HG02798 (cell line): ENCODE measurements at regions not wholly inside any gene's neighbourhood (a gene's known extent, or its start where the extent isn't known, plus 50 kb on each side); places are given as distances from the start of the nearest gene placed in this dataset.
"Not testable (repeated sequence)": the region's sequence is repeated elsewhere in the genome, so short reads cannot be mapped to it uniquely, and the experiment has no call there.

ENCODE experiments used
- ATAC-seq: cut with Tn5 transposase; IDR thresholded peaks from one replicate; pipeline ENCODE4 v1.9.1; 2021; ENCODE audit warnings: mild to moderate bottlenecking; ENCODE audit not compliant: unreplicated experiment, poor library complexity

DNA sequence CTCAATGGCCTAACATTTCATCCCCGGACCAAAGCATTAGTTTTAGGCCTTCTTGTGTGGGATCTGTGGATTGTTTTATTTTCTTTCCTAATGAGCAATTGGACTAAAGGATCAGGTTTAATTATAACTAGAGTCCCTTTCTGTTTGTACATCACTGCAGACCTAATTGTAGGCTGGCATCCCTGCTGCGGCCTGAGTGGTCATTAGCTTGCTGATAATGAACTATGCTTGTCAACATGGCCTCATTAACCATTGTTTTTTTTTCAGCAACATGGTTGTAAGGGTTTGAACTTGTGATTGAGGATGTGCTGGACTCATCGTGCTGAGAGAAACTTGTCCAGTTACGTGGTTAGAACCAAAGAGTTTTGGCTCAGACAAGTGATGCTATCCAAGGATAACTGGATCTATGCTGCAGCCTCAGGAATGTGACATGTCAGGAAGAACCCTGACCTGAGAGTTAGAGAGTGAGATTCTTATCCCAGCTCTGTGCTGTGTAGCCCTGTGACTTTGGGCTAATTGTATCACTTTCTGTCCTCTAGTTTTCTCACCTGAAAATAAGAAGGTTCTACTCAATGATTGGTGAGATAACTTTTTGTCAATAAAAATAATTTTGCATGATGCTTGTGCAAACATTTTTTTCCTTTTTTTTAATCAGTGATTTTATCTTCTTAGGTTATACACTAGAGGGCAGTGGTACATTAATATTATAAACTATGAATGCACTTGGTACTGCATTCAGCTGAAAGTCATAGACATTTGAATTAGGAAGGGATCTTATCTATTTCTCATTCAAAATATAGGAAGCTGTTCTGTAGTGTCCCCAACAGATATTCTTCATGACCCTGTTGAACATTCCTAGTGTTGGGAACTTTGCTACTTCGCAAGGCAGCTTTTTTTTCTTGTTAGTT, 140.9 kb downstream of the RNF144B start:
- ATAC-seq = no peak

- no peak for ATAC-seq
Measured at GRCh38 chr6:18530201-18530600, 143.1 kb downstream of the RNF144B start.

- no peak for ATAC-seq
Measured at GRCh38 chr6:18532139-18532538, 145.0 kb downstream of the RNF144B start.

GRCh38 chr6:18533793-18534192, 146.6 kb downstream of the RNF144B start:
- no peak for ATAC-seq

DNA sequence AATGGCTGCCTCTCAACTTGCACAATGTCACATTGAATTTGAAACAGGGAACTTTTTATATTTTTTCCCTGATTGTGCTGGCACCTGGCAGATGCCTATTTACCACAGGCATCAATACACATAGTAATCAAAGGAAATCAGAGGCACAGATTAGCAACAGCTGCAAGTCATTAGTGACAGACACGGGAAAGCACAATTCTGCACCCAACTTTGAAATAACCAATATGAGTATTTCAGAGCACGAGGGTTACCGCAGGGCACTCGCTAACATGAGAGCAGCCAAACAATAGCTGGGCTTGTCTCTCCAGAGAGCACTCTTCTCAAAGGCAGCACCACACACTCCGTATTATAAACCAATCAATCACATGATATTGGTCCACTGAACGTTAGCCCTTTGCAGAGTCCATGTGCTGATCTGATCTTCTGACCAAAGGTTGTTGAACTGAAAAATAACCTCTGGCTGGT, 149.5 kb downstream of the RNF144B start:
- ATAC-seq = no peak

GRCh38 chr6:18538315-18538714, 151.2 kb downstream of the RNF144B start:
- ATAC-seq = no peak

GRCh38 chr6:18543051-18543450, 155.9 kb downstream of the RNF144B start:
- ATAC-seq = no peak

GRCh38 chr6:18545142-18545541, 158.0 kb downstream of the RNF144B start:
- ATAC-seq = not testable (repeated sequence)

DNA sequence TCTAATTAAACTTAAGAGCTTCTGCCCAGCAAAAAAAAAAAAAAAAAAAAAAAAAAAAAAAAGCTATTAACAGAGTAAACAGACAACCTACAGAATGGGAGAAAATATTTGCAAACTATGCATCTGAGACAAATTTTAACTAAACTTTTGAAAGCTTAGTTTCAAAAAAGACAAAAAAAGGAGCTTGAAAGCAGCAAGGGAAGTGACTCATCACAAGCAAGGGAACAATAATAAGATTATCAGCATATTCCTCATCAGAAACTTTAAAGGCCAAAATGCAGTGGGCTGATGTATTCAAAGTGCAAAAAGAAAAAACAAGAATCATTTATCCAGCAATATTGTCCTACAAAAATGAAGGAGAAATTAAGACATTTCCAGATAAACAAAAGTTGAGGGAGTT, 158.6 kb downstream of the RNF144B start:
- ATAC-seq = no peak

- ATAC-seq = no peak
Measured at GRCh38 chr6:18550119-18550518, 163.0 kb downstream of the RNF144B start.

- no peak for ATAC-seq
Measured at GRCh38 chr6:18551228-18551627, 164.1 kb downstream of the RNF144B start.

DNA sequence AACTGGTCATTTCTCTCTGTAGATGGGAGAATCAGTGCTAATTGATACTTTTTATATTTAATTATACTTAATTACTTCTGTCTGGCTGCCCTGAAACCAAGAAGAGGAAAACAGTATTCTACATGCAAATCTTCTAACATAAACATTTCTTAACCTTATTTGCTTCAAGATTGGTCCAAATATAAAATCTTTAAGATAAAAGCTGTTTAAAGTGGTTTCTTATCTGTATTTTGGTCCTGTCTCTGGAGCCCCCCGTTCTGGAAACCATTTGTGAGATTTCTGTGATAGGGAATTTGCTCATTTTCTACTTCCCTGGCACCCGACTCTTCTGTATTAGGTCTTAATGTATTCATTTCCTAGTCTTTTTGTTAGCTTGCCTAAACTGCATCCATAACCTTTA, 168.6 kb downstream of the RNF144B start:
- ATAC-seq = no peak

DNA sequence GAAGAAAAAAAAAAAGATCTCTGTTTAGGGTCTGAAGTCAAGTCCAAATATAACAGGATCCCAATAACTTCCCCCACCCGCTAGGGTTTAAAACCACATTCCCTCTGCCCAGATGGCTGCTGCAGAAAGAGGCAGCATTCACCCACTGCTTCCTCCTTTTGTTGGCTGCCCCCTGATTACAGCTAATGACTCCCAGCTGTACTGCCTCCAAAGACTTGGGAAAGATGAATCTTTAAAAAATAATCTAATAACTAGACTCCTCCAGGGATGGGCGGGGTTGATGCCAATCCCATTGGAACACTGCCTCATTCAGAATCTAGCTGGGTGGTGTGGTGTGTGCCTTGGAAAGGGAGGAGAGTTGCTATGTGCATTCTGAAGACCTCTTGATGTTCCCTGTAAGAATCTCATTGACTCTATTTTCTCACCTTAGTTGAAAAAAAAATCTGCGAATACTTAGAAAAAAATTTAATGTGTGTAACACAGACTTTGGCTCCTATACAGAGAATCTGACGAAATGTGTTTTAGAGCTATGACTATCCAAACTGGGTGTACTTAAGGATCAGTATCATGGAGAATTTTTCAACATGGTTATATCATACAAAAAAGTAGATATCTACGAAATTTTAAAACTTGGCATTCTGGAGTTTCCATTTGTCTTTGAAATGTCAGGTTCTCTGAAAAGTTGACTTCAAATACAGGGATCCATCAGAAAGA, 174.0 kb downstream of the RNF144B start:
- ATAC-seq = no peak

GRCh38 chr6:18562726-18563125, 175.6 kb downstream of the RNF144B start:
- no peak for ATAC-seq

DNA sequence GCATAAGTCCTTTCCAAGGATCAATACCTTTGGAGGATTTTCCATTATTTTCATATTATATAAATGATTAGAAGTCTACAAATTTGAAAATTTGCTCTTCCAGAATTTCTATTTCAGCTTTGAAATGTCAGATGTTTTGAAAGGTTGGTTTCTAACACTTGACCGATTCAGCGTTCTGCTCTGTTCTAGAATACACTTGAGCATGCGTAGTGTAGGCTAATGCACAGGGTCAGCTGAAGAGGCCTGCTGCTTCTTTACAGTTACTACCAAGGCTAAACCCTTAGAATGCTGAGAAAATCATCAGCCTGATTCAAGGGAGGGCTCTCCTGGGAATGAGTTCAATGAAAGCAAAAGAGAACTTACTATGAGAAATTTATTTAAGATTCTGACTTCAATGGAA, 177.6 kb downstream of the RNF144B start:
- ATAC-seq = no peak

GRCh38 chr6:18565231-18565630, 178.1 kb downstream of the RNF144B start:
- no peak for ATAC-seq

GRCh38 chr6:18567380-18567779, 180.2 kb downstream of the RNF144B start:
- no peak for ATAC-seq

DNA sequence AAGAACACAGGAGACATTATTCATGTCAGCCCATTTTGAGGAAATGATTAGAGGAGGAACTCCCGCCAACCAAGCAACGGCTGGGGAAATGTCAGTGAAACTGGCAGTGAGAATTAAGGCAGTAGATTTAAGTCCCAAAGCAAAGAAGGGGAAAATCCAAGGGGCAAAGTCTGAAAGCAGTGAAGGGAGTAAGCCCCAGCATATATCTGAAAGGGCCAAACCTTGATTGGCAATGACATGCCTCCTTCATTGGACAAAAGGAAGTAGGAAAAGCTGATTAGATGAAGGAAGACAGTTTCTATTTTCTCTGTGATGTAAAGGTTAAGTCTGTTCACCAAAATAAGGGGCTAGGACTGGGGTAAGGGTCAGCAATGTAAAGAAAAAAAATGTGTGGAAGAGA, 190.3 kb downstream of the RNF144B start:
- ATAC-seq = no peak

DNA sequence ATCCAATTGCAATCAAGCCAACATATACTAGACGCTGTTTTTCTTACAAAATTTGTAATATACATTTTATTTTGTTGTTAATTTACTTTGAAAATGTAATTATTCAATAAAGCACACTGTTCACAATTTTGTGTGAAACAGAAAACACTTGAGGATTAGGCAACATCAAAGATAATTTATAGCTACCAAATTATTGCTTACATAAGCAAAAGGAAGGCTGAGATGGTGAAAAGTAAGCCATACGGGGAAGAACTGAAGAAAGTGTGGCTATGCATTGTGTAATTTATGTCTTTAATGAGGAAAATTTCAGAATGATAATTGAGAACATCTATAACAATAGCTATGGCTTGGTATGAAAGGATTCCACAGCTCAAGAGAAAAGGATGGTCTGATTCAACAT, 192.0 kb downstream of the RNF144B start:
- ATAC-seq = no peak

DNA sequence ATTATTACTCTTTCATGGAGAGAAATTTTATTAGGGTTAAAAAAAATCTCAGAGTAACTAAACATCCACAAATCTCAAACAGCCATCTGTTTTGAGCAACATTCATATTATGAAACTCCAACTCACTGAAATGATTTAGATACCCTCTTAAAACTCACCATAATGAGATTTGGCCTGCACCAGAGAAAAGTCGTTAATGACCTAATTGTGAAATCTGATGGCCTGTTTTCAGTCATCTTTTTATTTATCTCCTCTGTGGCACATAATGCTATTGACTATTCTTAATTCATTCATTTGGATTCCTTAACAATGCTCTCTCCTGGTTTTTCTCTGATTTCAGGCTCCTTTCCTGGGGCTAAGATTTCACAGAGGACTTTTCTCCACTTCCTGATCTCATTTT, 192.7 kb downstream of the RNF144B start:
- no peak for ATAC-seq

DNA sequence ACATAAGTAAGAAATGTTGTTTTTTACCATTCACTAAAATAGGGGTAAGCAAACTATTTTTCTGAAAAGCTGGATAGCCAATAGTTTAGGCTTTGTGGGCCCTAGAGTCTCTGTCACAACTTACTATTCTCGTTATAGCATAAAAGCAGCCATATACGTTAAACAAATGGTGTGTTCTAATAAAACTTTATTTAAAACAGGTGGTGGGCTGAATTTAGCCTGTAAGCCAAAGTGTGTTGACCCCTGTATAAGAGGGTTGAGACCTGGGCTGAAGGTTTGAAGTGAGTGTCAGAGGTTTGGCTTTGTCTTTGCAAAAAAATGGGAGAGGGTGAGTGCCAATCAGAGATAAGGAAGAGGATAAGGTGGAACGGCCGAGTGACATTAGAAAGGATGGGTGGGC, 197.2 kb downstream of the RNF144B start:
- no peak for ATAC-seq
